ENCODE measurements at regions not wholly inside any gene's neighbourhood (a gene's known extent, or its start where the extent isn't known, plus 50 kb on each side); places are given as distances from the start of the nearest gene placed in this dataset.

- no peak for DNase-seq (ENCODE audit: low spot score in 2 of 2)
- intact Hi-C loops (cut with DNase I; ENCODE audit: low total_unique reads) = no loop called here
- H3K9me3 ChIP-seq = no peaks in the 10 kb centered on the region
- no peak overlapping the region for H3K27ac ChIP-seq
- no peaks in the 10 kb centered on the region for H3K36me3 ChIP-seq
- no peak for TF ChIP-seq CTCF (IDR thresholded peaks at IDR 0.05)
- no peak for TF ChIP-seq POLR2AphosphoS5 (IDR thresholded peaks at IDR 0.05)
- no peak for TF ChIP-seq POLR2A (IDR thresholded peaks at IDR 0.05)
- H3K27me3 ChIP-seq = no peaks in the 10 kb centered on the region
- H3K4me3 ChIP-seq = no peak overlapping the region
- H3K4me1 ChIP-seq = no peaks in the 10 kb centered on the region
Observed at GRCh38 chr5:160500786-160501779, 79.4 kb downstream of the PTTG1 start.

GRCh38 chr5:160504906-160505305, 83.3 kb downstream of the PTTG1 start:
- Histone ChIP-seq H3K36me3 (no peaks in the 10 kb centered on the region), H3K9me3 (no peaks in the 10 kb centered on the region), H3K4me3 (no peak overlapping the region), H3K27me3 (no peaks in the 10 kb centered on the region), H3K27ac (no peak overlapping the region), H3K4me1 (no peaks in the 10 kb centered on the region)
- TF ChIP-seq POLR2AphosphoS5 (IDR thresholded peaks at IDR 0.05) (no peak), POLR2A (IDR thresholded peaks at IDR 0.05) (no peak), CTCF (IDR thresholded peaks at IDR 0.05) (no peak)
- intact Hi-C loops (cut with DNase I; ENCODE audit: low total_unique reads) = no loop called here
- DNase-seq (ENCODE audit: low spot score in 2 of 2) = no peak

- H3K27ac ChIP-seq = no peak overlapping the region
- DNase-seq (ENCODE audit: low spot score in 2 of 2) = peak in 1 of 2 donors; percentile 19
- no peak overlapping the region for H3K4me3 ChIP-seq
- no peaks in the 10 kb centered on the region for H3K36me3 ChIP-seq
- intact Hi-C loops (cut with DNase I; ENCODE audit: low total_unique reads) = no loop called here
- TF ChIP-seq POLR2A (IDR thresholded peaks at IDR 0.05) = no peak
- no peak for TF ChIP-seq CTCF (IDR thresholded peaks at IDR 0.05)
- no peak for TF ChIP-seq POLR2AphosphoS5 (IDR thresholded peaks at IDR 0.05)
- no peaks in the 10 kb centered on the region for H3K4me1 ChIP-seq
- H3K9me3 ChIP-seq = no peaks in the 10 kb centered on the region
- H3K27me3 ChIP-seq = no peaks in the 10 kb centered on the region
Observed at GRCh38 chr5:160506006-160507004, 84.7 kb downstream of the PTTG1 start.

- no peak overlapping the region for H3K4me3 ChIP-seq
Observed at GRCh38 chr5:160507221-160507721, 85.6 kb downstream of the PTTG1 start.

More at GRCh38 chr5:160507221-160507721, 85.6 kb downstream of the PTTG1 start:
- Histone ChIP-seq H3K9me3 (no peaks in the 10 kb centered on the region), H3K36me3 (no peaks in the 10 kb centered on the region), H3K27me3 (no peaks in the 10 kb centered on the region), H3K4me1 (no peaks in the 10 kb centered on the region), H3K27ac (no peak overlapping the region)
- intact Hi-C loops (cut with DNase I; ENCODE audit: low total_unique reads) = no loop called here
- TF ChIP-seq CTCF (IDR thresholded peaks at IDR 0.05) (no peak), POLR2A (IDR thresholded peaks at IDR 0.05) (no peak), POLR2AphosphoS5 (IDR thresholded peaks at IDR 0.05) (no peak)
- no peak for DNase-seq (ENCODE audit: low spot score in 2 of 2)

Measured in breast epithelium (tissue), 4 donors.